Activated naive CD8-positive, alpha-beta T cell (primary cell): ENCODE measurements at regions not wholly inside any gene's neighbourhood (a gene's known extent, or its start where the extent isn't known, plus 50 kb on each side); places are given as distances from the start of the nearest gene placed in this dataset.

Source experiments
- H3K27ac Mint-ChIP-seq: one replicate; pipeline ENCODE4 v1.8.0; 2021; ENCODE audit warnings: mixed read lengths
- H3K27me3 Mint-ChIP-seq: one replicate; pipeline ENCODE4 v1.8.0; 2021; ENCODE audit warnings: mixed read lengths
- H3K36me3 Mint-ChIP-seq: one replicate; pipeline ENCODE4 v1.8.0; 2021; ENCODE audit warnings: mixed read lengths
- H3K4me1 Mint-ChIP-seq: one replicate; pipeline ENCODE4 v1.8.0; 2021; ENCODE audit warnings: low read depth, mixed read lengths
- H3K4me3 Mint-ChIP-seq: one replicate; pipeline ENCODE4 v1.8.0; 2021; ENCODE audit warnings: mild to moderate bottlenecking, mixed read lengths
- H3K9me3 Mint-ChIP-seq: one replicate; pipeline ENCODE4 v1.8.0; 2021; ENCODE audit warnings: low read depth, mixed read lengths

DNA sequence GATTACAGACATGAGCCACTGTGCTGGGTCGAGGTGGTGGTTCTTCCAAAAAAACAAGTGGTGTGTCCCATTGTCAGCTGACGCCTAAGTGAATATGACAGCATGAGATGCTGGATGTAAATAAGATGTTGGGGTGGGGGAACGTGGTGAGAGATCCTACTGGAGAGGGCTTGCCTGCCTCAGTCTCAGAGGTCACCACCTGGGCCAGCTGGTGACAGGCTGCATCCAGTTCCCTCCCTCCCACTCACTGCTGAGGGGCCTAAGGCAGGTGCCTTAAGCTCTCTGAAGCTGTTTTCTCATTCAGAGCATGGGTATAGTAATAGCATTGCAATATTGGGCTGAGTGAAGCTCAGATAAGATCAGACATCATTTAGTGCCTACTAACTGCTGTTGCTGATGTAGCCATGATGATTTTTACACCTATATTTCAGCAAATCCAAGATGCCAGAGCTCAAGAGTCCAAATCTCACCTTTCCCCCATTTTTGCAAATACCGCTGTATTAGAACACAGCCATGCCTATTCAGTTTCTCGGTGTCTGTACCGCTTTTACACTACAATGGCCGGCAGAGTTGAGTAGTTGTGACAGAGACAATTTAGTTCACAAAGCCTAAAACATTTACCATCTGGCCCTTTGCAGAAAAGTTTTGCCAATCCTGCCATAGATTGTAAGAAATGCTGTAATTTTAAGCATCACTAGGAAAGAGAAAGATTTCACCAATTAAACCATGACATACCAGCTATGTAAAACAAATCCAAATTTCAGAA is 171.3 kb downstream of the ANKRD60 start:
- Mint-ChIP-seq H3K9me3 (no peaks in the 10 kb centered on the region), H3K4me3 (no peak overlapping the region), H3K27ac (no peak overlapping the region), H3K27me3 (peaks cover 5% of the 10 kb centered on the region), H3K4me1 (no peaks in the 10 kb centered on the region), H3K36me3 (peaks cover 1% of the 10 kb centered on the region)

DNA sequence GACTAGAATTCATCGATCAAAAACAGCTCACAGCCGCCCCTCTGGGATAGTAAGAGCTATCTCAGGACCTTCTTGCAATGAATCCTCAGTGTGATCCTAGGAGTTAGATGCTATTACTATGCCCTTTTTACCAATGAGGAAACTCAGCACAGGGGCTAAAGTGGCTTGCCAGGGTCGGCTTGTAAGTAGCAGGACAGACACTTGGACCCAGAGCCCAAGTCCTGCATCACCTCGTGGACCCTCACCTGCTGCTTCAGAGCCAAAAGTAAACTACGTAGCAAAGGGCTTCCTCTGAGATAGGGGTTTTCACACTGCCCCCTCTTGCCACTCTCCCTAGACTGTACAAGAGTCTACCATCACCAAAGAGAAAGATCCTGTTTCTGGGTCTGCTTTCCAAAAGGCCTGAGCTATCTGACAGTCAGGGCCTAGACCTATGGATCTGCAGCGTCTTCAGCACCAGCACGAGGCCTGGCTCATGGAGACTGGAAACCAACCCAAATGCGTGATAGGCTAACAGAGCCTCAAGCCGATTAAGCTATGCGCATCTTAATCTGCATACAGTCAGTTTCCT is 172.3 kb downstream of the ANKRD60 start:
- H3K9me3 Mint-ChIP-seq: peaks cover 5% of the 10 kb centered on the region
- no peaks in the 10 kb centered on the region for H3K4me1 Mint-ChIP-seq
- no peaks in the 10 kb centered on the region for H3K36me3 Mint-ChIP-seq
- no peak overlapping the region for H3K4me3 Mint-ChIP-seq
- no peak overlapping the region for H3K27ac Mint-ChIP-seq
- peaks cover 5% of the 10 kb centered on the region for H3K27me3 Mint-ChIP-seq

DNA sequence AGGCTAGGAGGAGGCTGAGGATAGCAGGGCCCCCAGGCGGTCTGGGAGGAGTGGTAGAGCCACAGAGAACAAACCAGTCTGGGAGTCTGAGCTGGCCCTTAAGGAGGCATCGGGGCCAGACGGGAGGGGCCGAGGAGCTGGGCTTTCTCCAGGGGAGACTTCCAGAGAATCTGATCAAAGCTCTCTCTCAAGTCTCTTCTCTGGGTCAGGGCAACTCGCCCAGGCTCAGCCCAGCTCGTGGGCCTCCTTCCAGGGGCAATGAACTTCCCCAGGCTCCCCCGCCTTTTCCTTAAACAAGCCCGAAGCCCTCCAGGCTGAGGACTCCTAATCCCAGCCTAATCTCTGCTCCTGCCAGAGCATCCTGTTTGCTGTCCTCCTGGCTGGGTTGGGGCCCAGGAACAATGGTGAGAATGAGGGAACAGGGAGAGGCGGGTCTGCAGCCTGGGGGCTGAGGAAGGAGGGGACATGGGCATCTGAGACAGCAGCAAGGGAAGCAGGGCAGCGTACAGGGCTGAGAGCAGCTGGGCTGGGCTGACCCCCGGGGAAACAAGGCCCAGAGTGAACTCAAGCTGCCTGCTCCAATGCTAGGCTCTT is 173.6 kb downstream of the ANKRD60 start:
- H3K4me3 Mint-ChIP-seq: no peak overlapping the region
- H3K36me3 Mint-ChIP-seq: no peaks in the 10 kb centered on the region
- H3K27me3 Mint-ChIP-seq: peaks cover 11% of the 10 kb centered on the region
- no peaks in the 10 kb centered on the region for H3K4me1 Mint-ChIP-seq
- H3K9me3 Mint-ChIP-seq: peaks cover 11% of the 10 kb centered on the region
- no peak overlapping the region for H3K27ac Mint-ChIP-seq

DNA sequence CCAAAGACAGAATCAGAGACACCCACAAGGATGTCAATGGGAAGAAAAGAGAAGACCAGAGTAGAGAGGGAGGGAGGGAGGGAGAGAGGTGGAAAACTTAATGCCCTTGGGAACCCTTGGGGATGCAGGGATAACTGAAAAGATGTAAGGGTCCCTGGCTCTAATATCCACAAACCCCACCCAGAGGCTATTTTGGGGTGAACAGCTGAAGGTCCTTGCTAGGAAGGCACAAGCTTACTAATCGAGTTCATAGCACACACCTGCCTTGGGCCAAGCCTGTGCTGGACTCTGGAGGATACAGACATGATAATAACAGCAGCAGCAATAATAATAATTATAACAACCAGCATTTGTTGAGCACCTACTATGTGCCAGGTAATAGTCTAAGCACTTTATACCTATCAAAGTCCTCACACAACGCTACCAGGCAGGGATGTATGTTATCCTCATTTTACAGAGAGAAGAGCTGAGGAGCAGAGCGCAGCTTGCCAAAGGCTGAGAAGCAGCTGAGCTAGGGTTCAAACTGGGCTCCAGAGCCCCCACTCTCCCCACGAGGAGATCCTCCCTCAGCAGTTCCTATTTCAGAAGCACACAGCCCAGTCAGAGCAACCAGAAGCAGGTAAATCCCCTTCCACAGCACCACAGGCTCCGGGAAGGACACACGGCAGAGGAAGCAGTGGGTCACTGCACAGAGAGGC is 174.2 kb downstream of the ANKRD60 start:
- Mint-ChIP-seq H3K36me3 (no peaks in the 10 kb centered on the region), H3K9me3 (peaks cover 11% of the 10 kb centered on the region), H3K27ac (no peak overlapping the region), H3K27me3 (peaks cover 8% of the 10 kb centered on the region), H3K4me3 (no peak overlapping the region), H3K4me1 (no peaks in the 10 kb centered on the region)

DNA sequence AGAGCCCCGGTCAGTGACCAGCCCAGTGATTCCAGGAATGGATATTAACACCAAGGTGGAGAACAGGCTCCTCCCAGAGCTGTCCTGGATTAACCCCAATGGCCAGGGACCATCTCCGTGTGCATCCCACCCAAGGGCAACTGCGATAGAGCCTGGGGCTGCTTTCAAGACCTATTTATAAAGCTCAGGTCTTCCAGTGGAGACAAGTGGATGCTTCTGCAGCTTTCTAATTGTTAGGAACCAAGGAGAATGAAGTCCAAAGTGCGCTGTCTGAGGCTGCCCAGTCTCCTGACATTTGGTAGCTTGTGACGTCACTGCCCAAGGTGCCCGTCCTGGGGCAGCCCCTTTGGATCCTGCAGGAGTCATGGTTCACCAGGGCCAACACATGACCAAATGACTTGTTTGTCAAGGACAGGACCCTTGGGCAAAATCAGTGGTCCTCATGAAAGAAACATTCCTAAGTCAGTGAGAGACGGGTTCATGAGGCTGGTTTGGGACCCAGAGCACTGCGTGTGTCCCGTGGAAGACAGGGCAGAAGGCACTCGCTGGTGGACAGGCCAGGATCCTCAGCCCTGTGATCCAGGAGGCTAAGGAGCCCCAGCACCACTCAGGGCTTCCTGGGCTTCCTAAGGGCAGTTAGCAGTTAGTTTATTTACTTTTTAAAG is 174.9 kb downstream of the ANKRD60 start:
- H3K4me3 Mint-ChIP-seq: no peak overlapping the region
- H3K27ac Mint-ChIP-seq: no peak overlapping the region
- H3K9me3 Mint-ChIP-seq: peaks cover 11% of the 10 kb centered on the region
- no peaks in the 10 kb centered on the region for H3K4me1 Mint-ChIP-seq
- peaks cover 10% of the 10 kb centered on the region for H3K27me3 Mint-ChIP-seq
- H3K36me3 Mint-ChIP-seq: no peaks in the 10 kb centered on the region

DNA sequence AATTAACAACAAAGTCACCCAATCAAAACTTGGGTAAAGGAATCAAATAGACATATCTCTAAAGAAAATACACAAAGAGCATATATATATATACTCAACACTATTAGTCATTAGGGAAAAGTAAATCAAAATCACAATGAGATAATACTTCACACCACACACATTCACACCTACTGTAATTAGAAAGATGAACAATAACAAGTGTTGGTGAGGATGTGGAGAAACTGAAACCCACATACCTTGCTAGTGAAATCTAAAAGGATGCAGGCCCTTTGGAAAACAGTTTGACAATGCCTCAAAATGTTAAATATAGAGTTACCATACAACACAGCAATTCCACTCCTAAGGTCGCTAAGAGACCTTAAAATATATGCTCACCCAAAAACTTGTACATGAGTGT is 177.1 kb downstream of the ANKRD60 start:
- peaks cover 11% of the 10 kb centered on the region for H3K9me3 Mint-ChIP-seq
- no peak overlapping the region for H3K27ac Mint-ChIP-seq
- peaks cover 11% of the 10 kb centered on the region for H3K27me3 Mint-ChIP-seq
- H3K4me1 Mint-ChIP-seq: no peaks in the 10 kb centered on the region
- H3K4me3 Mint-ChIP-seq: no peak overlapping the region
- no peaks in the 10 kb centered on the region for H3K36me3 Mint-ChIP-seq

DNA sequence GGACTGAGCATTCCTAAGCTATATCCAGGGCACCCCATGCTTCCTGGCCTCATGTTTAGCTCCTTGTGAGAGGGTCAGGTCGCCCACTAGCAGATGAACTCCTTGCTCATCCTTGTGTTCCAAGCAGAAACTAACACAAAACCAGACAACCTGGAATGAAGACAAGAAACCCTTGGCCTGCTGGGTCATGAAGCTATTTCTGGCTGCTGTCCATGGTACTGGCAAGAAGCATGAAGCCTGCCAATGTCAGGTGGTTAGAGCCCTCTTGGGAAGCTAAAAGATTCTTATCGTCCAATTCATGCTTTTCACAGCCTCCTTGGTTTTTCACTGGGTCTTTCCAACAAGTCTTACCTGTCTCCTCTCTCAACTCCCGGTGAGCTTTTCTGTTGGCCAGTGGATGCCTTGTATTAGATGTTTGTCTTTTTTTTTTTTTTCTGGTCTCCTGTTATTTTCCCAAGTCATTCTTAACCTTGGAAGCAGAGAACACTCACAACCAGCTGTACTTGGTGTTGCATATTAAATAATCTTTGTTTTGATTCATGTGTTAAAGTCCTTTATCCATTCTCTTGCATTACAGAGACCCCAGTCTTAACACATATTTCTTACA is 180.3 kb downstream of the ANKRD60 start:
- Mint-ChIP-seq H3K27me3 (peaks cover 11% of the 10 kb centered on the region), H3K4me1 (no peaks in the 10 kb centered on the region), H3K4me3 (no peak overlapping the region), H3K36me3 (no peaks in the 10 kb centered on the region), H3K27ac (no peak overlapping the region), H3K9me3 (peaks cover 11% of the 10 kb centered on the region)

DNA sequence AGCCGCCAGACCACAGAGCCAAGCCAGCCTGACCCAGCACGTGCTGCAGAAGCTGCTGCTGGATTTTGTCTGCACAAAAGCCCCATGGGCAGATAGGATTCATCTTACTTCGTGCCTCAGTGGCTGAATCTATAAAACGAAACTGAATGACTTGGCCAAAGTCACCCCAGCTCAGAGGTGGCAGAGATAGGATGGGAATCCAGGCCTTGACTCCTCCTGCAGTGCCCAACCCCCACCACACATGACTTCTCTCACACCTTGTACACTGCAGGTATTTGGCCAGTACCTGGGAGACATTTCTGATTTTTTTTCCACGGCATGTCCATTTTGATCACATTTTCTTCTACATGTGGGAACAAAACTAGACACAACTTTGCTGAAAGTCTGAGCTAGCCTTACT is 182.1 kb downstream of the ANKRD60 start:
- Mint-ChIP-seq H3K9me3 (peaks cover 6% of the 10 kb centered on the region), H3K36me3 (no peaks in the 10 kb centered on the region), H3K27ac (no peak overlapping the region), H3K4me1 (no peaks in the 10 kb centered on the region), H3K4me3 (no peak overlapping the region), H3K27me3 (peaks cover 9% of the 10 kb centered on the region)

DNA sequence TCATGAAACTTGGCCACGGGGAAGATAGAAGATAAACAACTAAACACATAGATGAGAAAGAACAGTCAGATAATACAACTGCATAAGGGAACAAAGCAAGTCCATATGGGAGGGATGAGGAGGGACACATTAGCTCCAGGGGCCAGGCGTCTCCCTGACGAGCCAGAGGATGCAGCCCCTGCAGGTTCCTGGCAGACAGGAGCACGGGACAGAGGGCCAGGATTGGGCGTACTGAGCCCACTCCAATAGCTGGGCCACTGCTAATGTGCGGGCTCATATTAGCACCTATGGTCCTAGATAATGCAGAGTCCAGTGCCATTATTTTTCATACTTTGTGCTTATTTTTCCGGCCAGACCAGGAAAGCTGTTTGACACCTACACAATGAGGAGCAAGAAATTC is 182.9 kb downstream of the ANKRD60 start:
- no peak overlapping the region for H3K4me3 Mint-ChIP-seq
- H3K27me3 Mint-ChIP-seq: peaks cover 8% of the 10 kb centered on the region
- no peak overlapping the region for H3K27ac Mint-ChIP-seq
- no peaks in the 10 kb centered on the region for H3K4me1 Mint-ChIP-seq
- H3K9me3 Mint-ChIP-seq: peaks cover 5% of the 10 kb centered on the region
- H3K36me3 Mint-ChIP-seq: no peaks in the 10 kb centered on the region

DNA sequence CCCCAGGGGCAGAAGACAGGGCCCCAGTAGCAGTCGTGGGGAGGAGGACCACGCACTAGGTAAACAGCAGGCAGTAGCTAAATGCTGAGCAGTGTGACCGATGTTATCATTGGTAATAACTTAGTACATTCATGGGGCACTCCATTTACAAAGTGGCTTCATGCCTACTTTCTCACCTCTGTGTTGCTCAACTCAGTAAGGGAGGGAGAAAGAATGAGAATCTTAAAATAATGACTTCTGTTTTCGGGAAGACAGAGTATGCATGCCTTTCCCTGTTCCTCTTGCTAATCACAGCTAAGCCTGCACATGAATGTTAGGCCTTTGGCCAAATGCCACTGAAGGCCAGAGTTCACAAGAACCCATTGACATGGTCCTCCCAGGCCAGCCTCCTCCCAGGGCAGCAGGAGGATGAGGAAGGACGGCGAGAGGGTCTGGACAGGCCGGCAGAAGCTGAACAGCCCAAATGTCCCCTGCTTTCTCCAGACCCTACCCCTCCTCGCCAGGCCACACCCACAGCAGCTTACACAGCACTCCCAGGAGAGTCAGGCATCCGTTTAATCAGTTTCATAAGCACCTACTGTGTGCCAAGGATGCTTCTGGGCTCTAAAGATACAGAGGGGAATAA is 183.4 kb downstream of the ANKRD60 start:
- H3K27ac Mint-ChIP-seq: no peak overlapping the region

DNA sequence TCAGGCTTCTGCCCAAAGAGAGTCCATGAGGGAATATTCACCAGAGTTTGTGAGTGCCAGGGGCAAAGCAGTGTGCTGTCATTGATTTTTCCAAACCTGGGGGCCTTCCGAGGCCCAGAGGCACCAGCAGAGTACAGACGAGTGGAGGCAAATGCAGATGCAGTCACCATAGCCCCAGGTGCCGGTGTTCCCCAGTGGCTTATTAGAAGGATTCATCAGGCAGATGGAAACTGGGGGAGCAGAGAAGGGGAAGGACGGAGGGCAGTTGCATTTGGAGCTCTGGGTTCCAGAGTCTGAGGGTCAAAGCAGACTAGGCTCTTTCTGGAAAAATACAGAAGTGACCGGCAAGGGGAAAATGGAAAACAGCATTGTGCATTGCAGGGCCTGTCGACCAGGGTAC is 184.2 kb downstream of the ANKRD60 start:
- H3K36me3 Mint-ChIP-seq: no peaks in the 10 kb centered on the region
- H3K27ac Mint-ChIP-seq: no peak overlapping the region
- no peak overlapping the region for H3K4me3 Mint-ChIP-seq
- no peaks in the 10 kb centered on the region for H3K9me3 Mint-ChIP-seq
- peaks cover 6% of the 10 kb centered on the region for H3K27me3 Mint-ChIP-seq
- no peaks in the 10 kb centered on the region for H3K4me1 Mint-ChIP-seq

More for the DNA sequence above, 183.4 kb downstream of the ANKRD60 start:
- Mint-ChIP-seq H3K27me3 (peaks cover 6% of the 10 kb centered on the region), H3K36me3 (no peaks in the 10 kb centered on the region), H3K4me1 (no peaks in the 10 kb centered on the region), H3K9me3 (no peaks in the 10 kb centered on the region), H3K4me3 (no peak overlapping the region)

DNA sequence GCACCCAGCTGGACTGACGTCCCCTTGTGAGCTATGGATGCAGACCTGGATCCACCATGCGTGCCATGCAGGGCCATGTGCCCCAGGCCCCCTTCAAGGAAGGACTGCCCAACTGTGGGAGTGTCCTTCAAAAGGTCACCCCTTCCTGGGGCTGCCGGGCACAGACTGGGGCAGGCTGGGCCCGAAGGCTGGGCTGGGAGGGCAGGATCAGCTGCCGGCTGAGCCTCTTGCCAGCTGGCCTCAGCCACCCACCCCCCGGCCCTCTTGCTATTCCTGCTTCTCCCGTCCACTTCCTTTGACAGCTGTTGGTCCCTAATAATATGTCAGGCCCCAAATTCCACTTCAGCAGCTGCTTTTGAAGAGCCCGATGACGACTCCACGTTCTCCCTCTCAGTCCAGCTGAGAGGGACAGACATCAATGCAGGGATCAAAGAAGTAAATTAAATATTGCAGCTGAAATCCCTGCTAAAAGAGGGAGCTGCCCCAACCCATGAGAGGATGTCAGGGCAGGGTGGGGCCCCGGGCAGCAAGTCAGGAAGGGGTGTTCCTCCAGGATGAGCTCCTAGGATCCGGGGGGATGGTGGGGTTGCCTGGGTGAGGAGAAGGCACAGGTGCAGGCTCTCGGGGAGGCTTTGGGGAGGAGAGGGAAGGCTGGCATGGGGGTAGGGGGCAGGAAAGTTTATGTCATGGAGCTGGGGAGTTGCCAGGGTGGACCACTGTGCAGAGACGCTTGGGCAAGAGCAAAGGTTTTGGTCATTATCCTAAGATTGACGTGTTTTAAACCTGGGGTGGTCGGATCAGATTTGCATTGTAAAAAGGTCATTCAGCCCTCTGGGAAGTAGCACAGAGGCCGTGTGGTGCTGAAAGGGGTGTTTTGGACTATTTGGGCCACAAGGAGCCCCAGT is 185.0 kb downstream of the ANKRD60 start:
- Mint-ChIP-seq H3K27ac (no peak overlapping the region), H3K36me3 (no peaks in the 10 kb centered on the region), H3K9me3 (no peaks in the 10 kb centered on the region), H3K4me1 (no peaks in the 10 kb centered on the region), H3K4me3 (no peak overlapping the region), H3K27me3 (peaks cover 5% of the 10 kb centered on the region)

DNA sequence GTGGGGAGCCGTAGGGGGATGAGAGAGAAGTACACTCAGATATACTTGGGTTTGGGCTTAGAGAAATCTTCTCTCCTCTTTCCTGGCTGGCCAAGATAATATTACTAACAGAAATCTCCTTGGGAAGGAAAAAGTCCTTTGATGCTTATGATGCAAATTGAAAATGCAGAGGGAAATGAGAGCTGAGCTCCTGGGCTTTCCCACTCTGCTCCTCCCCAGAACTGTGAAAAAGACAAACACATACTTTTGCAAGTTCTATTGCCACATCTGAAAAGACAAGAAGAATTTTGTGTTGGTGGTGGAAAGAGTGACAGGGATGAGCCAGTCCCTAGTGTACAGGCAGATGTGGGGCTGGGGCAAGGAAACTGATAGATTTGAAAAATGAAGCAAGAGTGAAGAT is 185.9 kb downstream of the ANKRD60 start:
- peaks cover 3% of the 10 kb centered on the region for H3K27me3 Mint-ChIP-seq
- H3K4me3 Mint-ChIP-seq: no peak overlapping the region
- no peaks in the 10 kb centered on the region for H3K4me1 Mint-ChIP-seq
- H3K27ac Mint-ChIP-seq: no peak overlapping the region
- H3K9me3 Mint-ChIP-seq: no peaks in the 10 kb centered on the region
- no peaks in the 10 kb centered on the region for H3K36me3 Mint-ChIP-seq
